DOHH2 (cell line): ENCODE measurements at regions not wholly inside any gene's neighbourhood (a gene's known extent, or its start where the extent isn't known, plus 50 kb on each side); places are given as distances from the start of the nearest gene placed in this dataset.

Experiments
- H3F3A ChIP-seq: fragments of 200-600 bp; sonication (generic), shearing (Covaris generic); 2 replicates; pipeline ENCODE4 v1.6.0; 2016; ENCODE audit warnings: antibody characterized with exemption, mild to moderate bottlenecking; ENCODE audit not compliant: control insufficient read depth, insufficient read depth
- H3K27ac ChIP-seq: fragments of 200-600 bp; sonication (generic); 2 replicates; pipeline ENCODE4 v1.5.1; 2014; ENCODE audit warnings: low read depth, mild to moderate bottlenecking, low read length, moderate library complexity
- H3K27me3 ChIP-seq: fragments of 200-600 bp; sonication (generic); 2 replicates; pipeline ENCODE4 v1.6.1; 2014; ENCODE audit warnings: mild to moderate bottlenecking, low read length, mixed read lengths; ENCODE audit not compliant: control insufficient read depth
- H3K36me3 ChIP-seq: fragments of 200-600 bp; sonication (generic); 2 replicates; pipeline ENCODE4 v1.6.1; 2014; ENCODE audit warnings: mild to moderate bottlenecking, low read length, moderate library complexity, mixed read lengths; ENCODE audit not compliant: control insufficient read depth
- H3K4me1 ChIP-seq: fragments of 200-600 bp; sonication (generic); 2 replicates; pipeline ENCODE4 v1.6.1; 2014; ENCODE audit warnings: mild to moderate bottlenecking, low read length, mixed read lengths; ENCODE audit not compliant: control insufficient read depth
- H3K4me2 ChIP-seq: fragments of 200-600 bp; sonication (generic); 2 replicates; pipeline ENCODE4 v1.6.0; 2014; ENCODE audit warnings: mild to moderate bottlenecking, low read length, moderate library complexity
- H3K4me3 ChIP-seq: fragments of 200-600 bp; sonication (generic); 2 replicates; pipeline ENCODE4 v1.5.1; 2014; ENCODE audit warnings: mild to moderate bottlenecking, low read length, mixed read lengths
- H3K79me2 ChIP-seq: fragments of 200-600 bp; sonication (generic); 2 replicates; pipeline ENCODE4 v1.6.1; 2014; ENCODE audit warnings: mild to moderate bottlenecking, low read length, mixed read lengths; ENCODE audit not compliant: control insufficient read depth
- H3K9me2 ChIP-seq: fragments of 200-600 bp; sonication (generic); replicated peaks from 2 replicates; pipeline ENCODE4 v1.6.1; 2014; ENCODE audit warnings: mild to moderate bottlenecking, low read length, mixed read lengths; ENCODE audit not compliant: control insufficient read depth
- H3K9me3 ChIP-seq: fragments of 200-600 bp; sonication (generic); 2 replicates; pipeline ENCODE4 v1.6.1; 2014; ENCODE audit warnings: antibody characterized with exemption, low read length, mixed read lengths; ENCODE audit not compliant: control insufficient read depth, insufficient read depth
- H4K20me1 ChIP-seq: fragments of 200-600 bp; sonication (generic); 2 replicates; pipeline ENCODE4 v1.6.0; 2014; ENCODE audit warnings: low read depth, mild to moderate bottlenecking, antibody characterized with exemption, low read length, moderate library complexity; ENCODE audit not compliant: control insufficient read depth, insufficient read depth
- CTCF ChIP-seq: fragments of 200-600 bp; sonication (generic); IDR thresholded peaks from one replicate; pipeline ENCODE4 v1.5.1; 2014; ENCODE audit warnings: antibody characterized with exemption, mild to moderate bottlenecking, low read depth, low read length; ENCODE audit not compliant: poor library complexity, severe bottlenecking
- EZH2phosphoT487 ChIP-seq: fragments of 200-600 bp; sonication (generic); IDR thresholded peaks from 2 replicates; pipeline ENCODE4 v1.6.1; 2017; ENCODE audit warnings: borderline replicate concordance, mild to moderate bottlenecking, antibody characterized with exemption, low read length, moderate library complexity, mixed read lengths

- no peak overlapping the region for H3K4me2 ChIP-seq
- no peaks in the 10 kb centered on the region for H3K4me1 ChIP-seq
- H3K4me3 ChIP-seq, result no peak overlapping the region
- H3K36me3 ChIP-seq, result no peaks in the 10 kb centered on the region
- H3K27me3 ChIP-seq, result no peaks in the 10 kb centered on the region
- TF ChIP-seq EZH2phosphoT487 (no peak), CTCF (no peak)
- no peaks in the 10 kb centered on the region for H4K20me1 ChIP-seq
- no peaks in the 10 kb centered on the region for H3K9me2 ChIP-seq
- no peak overlapping the region for H3K27ac ChIP-seq
- no peaks in the 10 kb centered on the region for H3F3A ChIP-seq
- no peaks in the 10 kb centered on the region for H3K9me3 ChIP-seq
- H3K79me2 ChIP-seq, result no peaks in the 10 kb centered on the region
Observed at GRCh38 chr2:225340923-225341322, 58.6 kb upstream of the NYAP2 start.

- Histone ChIP-seq H3K79me2 (no peaks in the 10 kb centered on the region), H3K27ac (no peak overlapping the region), H3F3A (no peaks in the 10 kb centered on the region), H3K4me1 (no peaks in the 10 kb centered on the region), H3K27me3 (no peaks in the 10 kb centered on the region), H3K9me2 (no peaks in the 10 kb centered on the region), H3K9me3 (no peaks in the 10 kb centered on the region), H3K4me3 (no peak overlapping the region), H3K36me3 (no peaks in the 10 kb centered on the region), H3K4me2 (no peak overlapping the region), H4K20me1 (no peaks in the 10 kb centered on the region)
- no peak for TF ChIP-seq EZH2phosphoT487
- no peak for TF ChIP-seq CTCF
Observed at GRCh38 chr2:225337183-225337582, 62.3 kb upstream of the NYAP2 start.

GRCh38 chr2:225334514-225334913 is 65.0 kb upstream of the NYAP2 start:
- H3K36me3 ChIP-seq, result no peaks in the 10 kb centered on the region
- no peak for TF ChIP-seq EZH2phosphoT487
- no peak for TF ChIP-seq CTCF
- H3K27ac ChIP-seq, result no peak overlapping the region
- no peaks in the 10 kb centered on the region for H3K27me3 ChIP-seq
- no peaks in the 10 kb centered on the region for H3K4me1 ChIP-seq
- no peaks in the 10 kb centered on the region for H3F3A ChIP-seq
- no peaks in the 10 kb centered on the region for H3K9me2 ChIP-seq
- no peak overlapping the region for H3K4me2 ChIP-seq
- H4K20me1 ChIP-seq, result no peaks in the 10 kb centered on the region
- H3K4me3 ChIP-seq, result no peak overlapping the region
- H3K9me3 ChIP-seq, result no peaks in the 10 kb centered on the region
- H3K79me2 ChIP-seq, result no peaks in the 10 kb centered on the region

- Histone ChIP-seq H3K4me2 (no peak overlapping the region), H3K27ac (no peak overlapping the region), H3K4me3 (no peak overlapping the region)
Observed at GRCh38 chr2:225328192-225328591, 71.3 kb upstream of the NYAP2 start.

More at GRCh38 chr2:225328192-225328591, 71.3 kb upstream of the NYAP2 start:
- Histone ChIP-seq H3K9me2 (no peaks in the 10 kb centered on the region), H3K79me2 (no peaks in the 10 kb centered on the region), H3K27me3 (no peaks in the 10 kb centered on the region), H3K4me1 (no peaks in the 10 kb centered on the region), H4K20me1 (no peaks in the 10 kb centered on the region), H3F3A (no peaks in the 10 kb centered on the region), H3K36me3 (no peaks in the 10 kb centered on the region), H3K9me3 (no peaks in the 10 kb centered on the region)
- TF ChIP-seq CTCF (no peak), EZH2phosphoT487 (no peak)
